Heart right ventricle (tissue), 16 donors: ENCODE measurements at regions not wholly inside any gene's neighbourhood (a gene's known extent, or its start where the extent isn't known, plus 50 kb on each side); places are given as distances from the start of the nearest gene placed in this dataset.

Source experiments
- ATAC-seq, 8 donors: fragments of 200-7000 bp; cut with Tn5 transposase; one replicate each; pipeline ENCODE4 v1.9.1; 2020; ENCODE audit warnings: mild to moderate bottlenecking in 8 of 8, moderate library complexity in 8 of 8, moderate number of reproducible peaks in 1 of 8
- DNase-seq, 2 donors: peaks; one replicate each; pipeline ENCODE4 v3.0.0-alpha.2; 2020
- H3K27ac ChIP-seq, 10 donors: fragments of 200-600 bp; sonication (generic) in 2 of 10; one replicate each; pipeline versions ENCODE4 v1.5.0 to v1.8.0; 2020 to 2022; ENCODE audit warnings: mild to moderate bottlenecking in 3 of 10
- H3K27me3 ChIP-seq, 7 donors: fragments of 200-600 bp; one replicate each; pipeline ENCODE4 v1.8.0; 2021 to 2022; ENCODE audit warnings: mild to moderate bottlenecking in 2 of 7
- H3K36me3 ChIP-seq, 9 donors: fragments of 200-600 bp; sonication (generic) in 1 of 9; one replicate each; pipeline versions ENCODE4 v1.5.0 to v1.8.0; 2020 to 2022; ENCODE audit warnings: mild to moderate bottlenecking in 2 of 9
- H3K4me1 ChIP-seq, 9 donors: fragments of 200-600 bp; sonication (generic) in 1 of 9; one replicate each; pipeline versions ENCODE4 v1.5.0 to v1.8.0; 2020 to 2022; ENCODE audit warnings: mild to moderate bottlenecking in 4 of 9
- H3K4me3 ChIP-seq, 10 donors: fragments of 200-600 bp; sonication (generic) in 2 of 10; one replicate each; pipeline versions ENCODE4 v1.5.0 to v1.8.0; 2020 to 2022; ENCODE audit warnings: mild to moderate bottlenecking in 7 of 10, moderate library complexity in 2 of 10
- H3K9me3 ChIP-seq, 11 donors: fragments of 200-600 bp in 10 of 11; sonication (generic) in 2 of 11; one replicate each; pipeline versions ENCODE4 v1.5.0 to v1.8.0; 2013 to 2022; ENCODE audit warnings: mild to moderate bottlenecking in 2 of 11, control low read depth in 1 of 11, moderate library complexity in 1 of 11
- WGBS, 2 donors: extraction: QIAGEN DNeasy Blood & Tissue Kit; methylation state at CpG; one replicate each; pipeline ENCODE4 v1.1.7; 2013; ENCODE audit warnings: inconsistent platforms in 1 of 2; 5-methylcytosine and 5-hydroxymethylcytosine counted together
- intact Hi-C, 10 donors: fragments of 100-400 bp; cut with DNase I; formaldehyde crosslinking; loops; one replicate each; pipeline versions ENCODE4 v1.11.1 to v1.14.2; 2022
- TF ChIP-seq, protein P1 (sequence below), 9 donors: fragments of 200-600 bp; sonication (generic) in 2 of 9; IDR thresholded peaks; one replicate each; pipeline versions ENCODE4 v1.5.0 to v1.8.0; 2021 to 2022; ENCODE audit warnings: antibody characterized with exemption in 9 of 9, mild to moderate bottlenecking in 5 of 9, moderate library complexity in 1 of 9
- donor health status: Arrhythmogenic right ventricular cardiomyopathy.
- donor health status: ischemic (EF 13 %, LVEDD 7.1; RV severe dilation, severe dysfunction).
- donor health status: healthy with polysubstance abuse.
- donor health status: DM: no; HTN: yes; CAD: no.
- donor health status: DM: no; HTN: no; CAD: no.
- donor health status: ischemic (EF 25% LVEDD 6.9; RV normal size, moderate dysfunction).
- donor health status: ischemic (EF 25% LVEDD 5.7; RV mildly dilated, moderate dysfunction).
- donor health status: healthy.
- donor health status: DM: yes; HTN: yes; CAD: no.
- donor health status: Ischemic cardiomyopathy.
- donor health status: ischemic (EF 35%, LVEDD 5.7; RV mildly dilated, moderate dysfunction).
- donor health status: nonischemic (EF 11% LVEDD 7.7; RV severe dilation, severe dysfunction).
- donor health status: DM: yes; HTN: yes; CAD: no.
- donor health status: PGD.
- donor health status: ischemic (EF 29% LVEDD 5.4; RV normal size, mild dysfunction).
- donor health status: nonischemic (EF 23%, LVEDD 6.1; RV moderate dilation, normal function).

DNA sequence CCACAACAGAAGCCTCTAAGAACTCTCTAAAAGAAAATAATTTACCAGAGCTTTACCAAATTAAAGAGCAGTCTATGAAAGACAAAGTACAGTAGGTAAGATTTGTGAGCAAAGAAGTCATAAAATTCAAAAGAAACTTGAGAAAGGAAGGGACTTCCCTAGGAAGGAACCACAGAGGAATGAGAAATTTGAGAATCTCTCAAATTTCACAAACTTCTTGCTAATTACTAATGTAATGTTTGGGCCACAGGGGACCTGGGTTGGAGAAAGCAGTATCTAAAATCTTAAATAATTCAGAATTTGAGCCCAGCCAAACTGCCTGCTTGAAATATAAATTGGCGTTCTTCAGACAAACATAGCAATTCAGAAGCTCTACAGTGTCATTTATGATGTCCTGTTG is 225.0 kb upstream of the PRR16 start:
- TF ChIP-seq, protein P1, sequence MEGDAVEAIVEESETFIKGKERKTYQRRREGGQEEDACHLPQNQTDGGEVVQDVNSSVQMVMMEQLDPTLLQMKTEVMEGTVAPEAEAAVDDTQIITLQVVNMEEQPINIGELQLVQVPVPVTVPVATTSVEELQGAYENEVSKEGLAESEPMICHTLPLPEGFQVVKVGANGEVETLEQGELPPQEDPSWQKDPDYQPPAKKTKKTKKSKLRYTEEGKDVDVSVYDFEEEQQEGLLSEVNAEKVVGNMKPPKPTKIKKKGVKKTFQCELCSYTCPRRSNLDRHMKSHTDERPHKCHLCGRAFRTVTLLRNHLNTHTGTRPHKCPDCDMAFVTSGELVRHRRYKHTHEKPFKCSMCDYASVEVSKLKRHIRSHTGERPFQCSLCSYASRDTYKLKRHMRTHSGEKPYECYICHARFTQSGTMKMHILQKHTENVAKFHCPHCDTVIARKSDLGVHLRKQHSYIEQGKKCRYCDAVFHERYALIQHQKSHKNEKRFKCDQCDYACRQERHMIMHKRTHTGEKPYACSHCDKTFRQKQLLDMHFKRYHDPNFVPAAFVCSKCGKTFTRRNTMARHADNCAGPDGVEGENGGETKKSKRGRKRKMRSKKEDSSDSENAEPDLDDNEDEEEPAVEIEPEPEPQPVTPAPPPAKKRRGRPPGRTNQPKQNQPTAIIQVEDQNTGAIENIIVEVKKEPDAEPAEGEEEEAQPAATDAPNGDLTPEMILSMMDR (IDR thresholded peaks at IDR 0.05), result no peak
- peaks cover 0 to 16% (median 0%) of the 10 kb centered on the region in 11 donors for H3K9me3 ChIP-seq
- intact Hi-C loops, result no loop called here
- WGBS, 2 donors, result 76 to 84% methylated on average over 1 of the region's 1 CpG
- no peaks in the 10 kb centered on the region for H3K36me3 ChIP-seq
- H3K27me3 ChIP-seq, result no peaks in the 10 kb centered on the region
- H3K27ac ChIP-seq, result no peak overlapping the region
- ATAC-seq, result no peak
- H3K4me1 ChIP-seq, result peaks cover 0 to 10% (median 0%) of the 10 kb centered on the region in 9 donors
- H3K4me3 ChIP-seq, result no peak overlapping the region
- DNase-seq, result no peak

DNA sequence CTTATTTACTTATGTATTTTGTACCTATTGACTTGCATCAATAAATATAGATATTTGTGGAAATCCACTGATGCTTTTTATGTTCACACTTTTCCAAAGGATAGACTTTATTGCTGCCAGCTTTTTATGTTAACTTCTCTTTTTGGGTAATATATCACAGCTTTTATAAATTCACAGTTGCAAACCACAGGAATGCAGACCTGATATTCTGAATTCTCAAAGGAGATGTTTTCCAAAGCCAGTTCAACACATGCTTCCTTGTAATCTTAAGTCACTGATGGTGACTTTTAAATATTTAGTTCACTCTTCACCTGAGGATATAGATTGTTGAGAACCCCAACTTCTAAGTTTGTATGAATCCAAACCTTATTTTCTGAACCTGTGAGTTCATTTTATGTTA is 223.4 kb upstream of the PRR16 start:
- no peaks in the 10 kb centered on the region for H3K36me3 ChIP-seq
- no peak for DNase-seq
- ATAC-seq, result no peak
- no peak overlapping the region for H3K4me3 ChIP-seq
- TF ChIP-seq, protein P1 (IDR thresholded peaks at IDR 0.05), result no peak
- H3K4me1 ChIP-seq, result peaks cover 0 to 10% (median 0%) of the 10 kb centered on the region in 9 donors
- intact Hi-C loops, result no loop called here
- H3K27me3 ChIP-seq, result no peaks in the 10 kb centered on the region
- H3K27ac ChIP-seq, result no peak overlapping the region
- peaks cover 0 to 6% (median 0%) of the 10 kb centered on the region in 11 donors for H3K9me3 ChIP-seq

DNA sequence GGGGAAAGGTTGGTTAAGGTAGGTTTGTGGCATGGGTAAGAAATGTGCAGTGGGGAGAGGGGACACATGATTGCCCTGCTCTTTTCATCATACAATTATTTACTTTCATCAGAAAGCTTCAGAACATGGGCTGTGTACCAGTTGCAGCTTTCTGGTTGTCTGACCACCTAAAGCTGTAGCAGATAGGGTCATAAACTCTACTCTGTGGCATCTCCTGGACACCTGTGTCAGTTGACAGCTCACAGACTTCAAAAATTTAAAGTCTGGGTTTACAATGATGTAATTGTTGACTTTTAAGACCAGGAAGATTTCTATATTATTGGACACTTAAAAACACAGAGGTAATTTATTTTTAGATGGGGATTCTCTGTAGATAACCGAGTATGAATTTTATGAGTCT is 222.7 kb upstream of the PRR16 start:
- H3K27ac ChIP-seq, result no peak overlapping the region
- H3K4me1 ChIP-seq, result peaks cover 0 to 10% (median 0%) of the 10 kb centered on the region in 9 donors
- no peaks in the 10 kb centered on the region for H3K36me3 ChIP-seq
- peaks cover 0 to under 1% (median 0%) of the 10 kb centered on the region in 11 donors for H3K9me3 ChIP-seq
- DNase-seq (no peak), ATAC-seq (no peak)
- TF ChIP-seq, protein P1 (IDR thresholded peaks at IDR 0.05), result no peak
- intact Hi-C loops, result no loop called here
- H3K27me3 ChIP-seq, result no peaks in the 10 kb centered on the region
- 21% methylated on average over 1 of the region's 1 CpG for WGBS, 2 donors
- H3K4me3 ChIP-seq, result no peak overlapping the region

DNA sequence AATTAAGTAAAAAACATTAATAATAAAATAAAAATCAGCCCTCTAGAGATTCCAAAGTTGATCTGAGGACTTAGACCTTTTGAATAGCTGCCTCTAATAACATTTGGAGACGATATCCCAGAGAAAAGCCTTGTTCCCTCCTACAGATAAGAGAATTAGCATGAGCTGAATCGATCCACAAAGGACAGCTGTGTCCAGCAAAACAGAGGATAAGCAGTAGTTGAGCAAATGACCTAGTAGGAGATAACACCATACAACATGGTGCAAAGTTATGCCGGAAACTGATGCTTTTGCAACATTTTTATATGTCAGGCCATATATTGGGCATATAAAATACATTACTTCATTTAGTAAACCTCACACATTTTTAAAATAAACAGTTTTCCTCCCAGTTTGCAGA is 212.2 kb upstream of the PRR16 start:
- no peak overlapping the region for H3K27ac ChIP-seq
- intact Hi-C loops, result loop anchor here in 1 of 10 donors (10.0 kb wide), 1 partner anchor 213 kb away; the partner anchor contains the start of gene PRR16
- peak in 1 of 8 donors; percentile 47 for ATAC-seq
- DNase-seq, result no peak
- TF ChIP-seq, protein P1 (IDR thresholded peaks at IDR 0.05), result no peak
- H3K4me1 ChIP-seq, result no peaks in the 10 kb centered on the region
- H3K27me3 ChIP-seq, result no peaks in the 10 kb centered on the region
- no peaks in the 10 kb centered on the region for H3K9me3 ChIP-seq
- WGBS, 2 donors, result 42 to 45% methylated on average over 3 of the region's 3 CpGs
- no peaks in the 10 kb centered on the region for H3K36me3 ChIP-seq
- no peak overlapping the region for H3K4me3 ChIP-seq
